ENCODE measurements at regions not wholly inside any gene's neighbourhood (a gene's known extent, or its start where the extent isn't known, plus 50 kb on each side); places are given as distances from the start of the nearest gene placed in this dataset.

DNA sequence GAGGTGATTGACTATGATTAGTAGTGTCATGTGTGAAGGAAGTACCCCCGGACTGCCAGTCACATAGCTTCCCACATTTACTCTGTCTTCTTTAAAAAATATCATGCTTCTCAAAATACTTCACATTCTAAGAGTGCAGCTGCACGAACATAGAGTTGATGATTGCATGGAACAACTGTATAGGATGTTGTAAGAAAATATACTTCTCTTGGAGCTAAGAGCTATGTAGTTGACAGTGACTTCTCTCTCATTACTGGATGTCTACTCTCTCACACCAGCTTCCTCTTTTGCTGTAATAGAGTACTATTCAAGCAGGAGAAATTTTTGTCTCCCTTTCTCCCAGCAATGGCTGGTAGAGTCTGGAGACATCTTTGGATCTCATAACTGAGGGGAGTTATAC, 99.4 kb upstream of the PUDP start:
- DNase-seq (ENCODE audit: low read depth) (no peak), FAIRE-seq (no peak)
- H3K27me3 ChIP-seq (ENCODE audit: control insufficient read depth, insufficient read depth, low read length) = no peaks in the 10 kb centered on the region
- TF ChIP-seq, protein P1, sequence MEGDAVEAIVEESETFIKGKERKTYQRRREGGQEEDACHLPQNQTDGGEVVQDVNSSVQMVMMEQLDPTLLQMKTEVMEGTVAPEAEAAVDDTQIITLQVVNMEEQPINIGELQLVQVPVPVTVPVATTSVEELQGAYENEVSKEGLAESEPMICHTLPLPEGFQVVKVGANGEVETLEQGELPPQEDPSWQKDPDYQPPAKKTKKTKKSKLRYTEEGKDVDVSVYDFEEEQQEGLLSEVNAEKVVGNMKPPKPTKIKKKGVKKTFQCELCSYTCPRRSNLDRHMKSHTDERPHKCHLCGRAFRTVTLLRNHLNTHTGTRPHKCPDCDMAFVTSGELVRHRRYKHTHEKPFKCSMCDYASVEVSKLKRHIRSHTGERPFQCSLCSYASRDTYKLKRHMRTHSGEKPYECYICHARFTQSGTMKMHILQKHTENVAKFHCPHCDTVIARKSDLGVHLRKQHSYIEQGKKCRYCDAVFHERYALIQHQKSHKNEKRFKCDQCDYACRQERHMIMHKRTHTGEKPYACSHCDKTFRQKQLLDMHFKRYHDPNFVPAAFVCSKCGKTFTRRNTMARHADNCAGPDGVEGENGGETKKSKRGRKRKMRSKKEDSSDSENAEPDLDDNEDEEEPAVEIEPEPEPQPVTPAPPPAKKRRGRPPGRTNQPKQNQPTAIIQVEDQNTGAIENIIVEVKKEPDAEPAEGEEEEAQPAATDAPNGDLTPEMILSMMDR (IDR thresholded peaks at IDR 0.05; ENCODE audit: insufficient read depth, low read length, severe bottlenecking) = no peak
- no peak overlapping the region for H3K4me3 ChIP-seq (ENCODE audit: low read depth, low read length)
- no peaks in the 10 kb centered on the region for H3K36me3 ChIP-seq (ENCODE audit: control insufficient read depth, insufficient read depth, low read length)

DNA sequence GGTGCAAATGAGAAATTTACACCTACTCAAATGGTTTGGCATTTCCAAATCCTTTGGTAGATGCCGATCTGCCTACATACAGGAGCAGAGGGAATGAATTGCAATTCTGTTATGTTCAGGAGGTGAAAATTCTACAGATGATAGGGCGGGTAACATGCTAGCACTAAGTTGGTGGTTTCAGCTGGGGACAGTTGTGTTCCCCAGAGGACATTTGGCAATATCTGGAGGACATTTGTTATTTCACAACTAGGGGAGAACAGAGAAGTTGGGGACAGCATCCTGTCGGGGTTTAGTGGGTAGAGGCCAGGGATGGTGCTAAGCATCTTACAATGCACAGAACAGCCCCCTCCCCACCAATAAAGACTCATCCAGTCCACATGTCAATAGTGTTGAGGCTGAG, 96.5 kb upstream of the PUDP start:
- no peaks in the 10 kb centered on the region for H3K36me3 ChIP-seq (ENCODE audit: control insufficient read depth, insufficient read depth, low read length)
- DNase-seq (ENCODE audit: low read depth) (no peak), FAIRE-seq (no peak)
- no peaks in the 10 kb centered on the region for H3K27me3 ChIP-seq (ENCODE audit: control insufficient read depth, insufficient read depth, low read length)
- H3K4me3 ChIP-seq (ENCODE audit: low read depth, low read length) = no peak overlapping the region
- TF ChIP-seq, protein P1 (IDR thresholded peaks at IDR 0.05; ENCODE audit: insufficient read depth, low read length, severe bottlenecking) = no peak

DNA sequence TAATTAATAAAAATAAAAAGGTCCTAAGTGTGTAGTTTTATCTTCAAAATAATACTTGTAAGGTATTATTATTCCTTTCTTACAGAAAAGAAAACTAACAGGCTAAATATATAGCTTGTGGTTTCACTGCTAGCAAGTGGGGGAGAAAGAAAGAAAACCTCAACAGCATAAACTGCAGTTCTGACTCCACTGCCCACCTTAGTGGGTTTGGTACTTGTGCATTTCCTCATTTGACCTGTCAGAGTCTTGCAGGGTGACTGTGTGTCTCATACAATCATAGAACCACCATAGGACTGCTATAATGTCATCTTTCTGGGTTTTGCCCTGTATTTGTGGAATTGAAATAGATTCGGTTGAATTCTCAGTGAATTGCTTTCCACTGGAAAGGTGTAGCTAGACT, 94.7 kb upstream of the PUDP start:
- H3K36me3 ChIP-seq (ENCODE audit: control insufficient read depth, insufficient read depth, low read length) = no peaks in the 10 kb centered on the region
- H3K4me3 ChIP-seq (ENCODE audit: low read depth, low read length) = no peak overlapping the region
- FAIRE-seq = no peak
- H3K27me3 ChIP-seq (ENCODE audit: control insufficient read depth, insufficient read depth, low read length) = no peaks in the 10 kb centered on the region
- DNase-seq (ENCODE audit: low read depth) = no peak
- TF ChIP-seq, protein P1 (IDR thresholded peaks at IDR 0.05; ENCODE audit: insufficient read depth, low read length, severe bottlenecking) = no peak

DNA sequence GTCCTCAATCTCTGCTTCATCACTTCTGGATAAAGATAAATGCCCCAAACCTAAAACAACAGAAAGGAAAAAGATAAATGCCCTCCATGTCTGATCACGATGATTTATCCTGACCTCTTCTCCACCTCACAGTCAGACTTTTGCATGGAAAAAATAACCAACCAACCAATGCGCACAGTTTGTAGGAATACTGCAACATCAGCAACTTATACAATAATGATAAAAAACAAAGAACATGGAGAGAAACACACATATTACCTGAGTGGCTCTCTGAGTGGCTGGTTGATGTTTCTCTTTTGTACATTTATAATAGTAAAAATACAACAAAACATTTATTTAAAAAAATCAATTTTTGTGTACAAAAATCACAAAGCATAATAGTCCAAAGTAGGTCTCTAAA, 93.0 kb upstream of the PUDP start:
- FAIRE-seq = no peak
- TF ChIP-seq, protein P1 (IDR thresholded peaks at IDR 0.05; ENCODE audit: insufficient read depth, low read length, severe bottlenecking) = no peak
- DNase-seq (ENCODE audit: low read depth) = no peak
- H3K27me3 ChIP-seq (ENCODE audit: control insufficient read depth, insufficient read depth, low read length) = no peaks in the 10 kb centered on the region
- H3K36me3 ChIP-seq (ENCODE audit: control insufficient read depth, insufficient read depth, low read length) = no peaks in the 10 kb centered on the region
- H3K4me3 ChIP-seq (ENCODE audit: low read depth, low read length) = no peak overlapping the region

DNA sequence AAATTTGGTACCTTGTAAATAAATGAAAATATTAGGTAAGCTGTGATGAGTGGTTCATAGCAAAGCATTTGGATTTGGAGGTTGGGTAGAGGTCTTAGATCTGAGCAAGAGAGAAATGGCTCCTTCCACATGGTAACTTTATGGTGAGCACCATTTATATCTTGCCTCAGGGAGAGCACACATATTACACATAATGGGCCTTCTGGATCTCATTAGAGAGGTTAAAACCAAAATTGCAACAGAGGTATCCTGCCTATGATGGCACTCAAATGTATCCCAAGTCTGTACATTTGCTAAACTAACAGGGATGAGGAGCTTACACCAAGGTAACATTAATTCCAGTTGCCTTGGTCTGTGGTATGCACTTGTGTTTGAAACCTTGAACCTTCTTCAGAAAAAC, 87.1 kb upstream of the PUDP start:
- TF ChIP-seq, protein P1 (IDR thresholded peaks at IDR 0.05; ENCODE audit: insufficient read depth, low read length, severe bottlenecking) = no peak
- Histone ChIP-seq H3K4me3 (ENCODE audit: low read depth, low read length) (no peak overlapping the region), H3K36me3 (ENCODE audit: control insufficient read depth, insufficient read depth, low read length) (no peaks in the 10 kb centered on the region), H3K27me3 (ENCODE audit: control insufficient read depth, insufficient read depth, low read length) (no peaks in the 10 kb centered on the region)
- DNase-seq (ENCODE audit: low read depth) = no peak
- FAIRE-seq = no peak

DNA sequence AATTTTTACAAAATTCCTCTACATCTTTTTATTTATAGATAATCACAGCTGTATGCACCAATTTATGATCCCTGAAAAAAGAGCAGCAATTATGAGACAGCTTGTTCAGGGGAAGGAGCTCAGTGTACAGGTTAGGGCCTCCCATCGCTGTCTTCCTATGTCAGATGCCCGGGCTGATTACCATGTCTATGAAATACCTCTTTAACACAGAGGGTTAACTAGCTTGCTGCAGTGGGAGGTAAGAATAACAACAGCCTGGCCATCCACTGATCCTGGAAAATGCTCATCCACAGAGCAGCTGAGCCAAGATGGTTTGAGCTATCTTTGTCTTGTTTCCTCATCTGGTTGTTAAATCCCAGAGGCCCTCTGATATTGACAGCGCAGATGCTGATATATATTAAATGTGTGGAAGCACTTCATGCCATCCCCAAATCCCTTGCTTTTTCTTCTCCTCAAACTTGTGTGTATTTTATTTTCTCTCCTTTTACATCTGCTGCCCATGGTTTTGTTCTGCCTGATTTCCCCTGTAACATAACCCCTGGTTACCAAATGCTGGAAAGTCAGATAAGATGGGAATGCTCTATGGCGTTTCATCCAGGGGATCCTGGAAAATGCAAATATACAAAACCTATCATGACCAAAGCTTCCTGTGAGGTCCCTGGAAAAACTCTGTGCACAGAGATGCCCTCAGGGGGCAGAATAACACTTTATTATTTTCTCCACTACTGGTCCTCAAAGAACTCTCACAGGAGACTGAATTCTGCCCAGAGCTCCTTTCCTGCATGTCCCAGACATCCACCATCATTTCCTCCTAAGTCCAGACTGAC, 85.8 kb upstream of the PUDP start:
- FAIRE-seq (no peak), DNase-seq (ENCODE audit: low read depth) (no peak)

More for the DNA sequence above, 85.8 kb upstream of the PUDP start:
- Histone ChIP-seq H3K4me3 (ENCODE audit: low read depth, low read length) (no peak overlapping the region), H3K36me3 (ENCODE audit: control insufficient read depth, insufficient read depth, low read length) (no peaks in the 10 kb centered on the region), H3K27me3 (ENCODE audit: control insufficient read depth, insufficient read depth, low read length) (no peaks in the 10 kb centered on the region)
- TF ChIP-seq, protein P1 (IDR thresholded peaks at IDR 0.05; ENCODE audit: insufficient read depth, low read length, severe bottlenecking) = no peak

All from bronchial epithelial cell (primary cell).